RPMI7951 (cell line): ENCODE measurements at regions not wholly inside any gene's neighbourhood (a gene's known extent, or its start where the extent isn't known, plus 50 kb on each side); places are given as distances from the start of the nearest gene placed in this dataset.

Experiments used
- DNase-seq: peaks from one replicate; pipeline ENCODE4 v3.0.0-alpha.2; 2012; ENCODE audit warnings: low read depth

DNA sequence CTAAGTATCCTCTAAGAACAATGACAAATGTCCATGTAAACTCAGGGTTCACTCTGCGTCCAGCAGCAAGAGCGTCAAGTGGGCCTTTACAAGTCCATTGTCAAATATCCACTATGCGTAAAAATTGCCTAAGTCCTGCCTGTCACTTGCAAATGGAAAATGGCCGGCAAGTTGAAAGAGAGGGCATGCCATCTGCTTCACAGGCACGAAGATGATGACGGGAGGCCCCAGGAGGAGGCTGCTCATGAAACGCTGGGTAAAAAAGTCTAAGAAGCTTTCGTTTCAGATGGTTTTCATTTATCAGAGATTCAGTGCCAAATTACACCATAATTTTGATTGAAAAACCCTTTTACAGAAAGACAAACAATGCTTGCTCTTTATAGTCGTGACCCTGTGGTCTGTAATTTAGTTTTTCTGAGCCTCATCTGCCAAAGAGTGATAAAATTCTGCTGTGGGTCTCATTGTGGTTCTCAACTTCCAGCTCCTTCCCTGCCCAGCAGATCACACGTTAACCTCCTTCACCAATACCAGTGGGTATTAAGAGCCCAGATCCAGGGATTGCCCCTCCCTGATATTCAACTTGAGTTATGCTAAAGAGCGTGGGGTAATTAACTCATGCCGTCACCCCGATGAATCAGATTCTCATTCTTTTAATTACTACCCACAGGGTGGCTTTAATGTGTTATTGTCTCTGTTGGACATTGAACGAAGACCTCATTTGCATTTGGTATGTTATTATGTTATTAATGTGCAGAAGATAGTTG is 160.2 kb upstream of the ALKAL2 start:
- no peak for DNase-seq

DNA sequence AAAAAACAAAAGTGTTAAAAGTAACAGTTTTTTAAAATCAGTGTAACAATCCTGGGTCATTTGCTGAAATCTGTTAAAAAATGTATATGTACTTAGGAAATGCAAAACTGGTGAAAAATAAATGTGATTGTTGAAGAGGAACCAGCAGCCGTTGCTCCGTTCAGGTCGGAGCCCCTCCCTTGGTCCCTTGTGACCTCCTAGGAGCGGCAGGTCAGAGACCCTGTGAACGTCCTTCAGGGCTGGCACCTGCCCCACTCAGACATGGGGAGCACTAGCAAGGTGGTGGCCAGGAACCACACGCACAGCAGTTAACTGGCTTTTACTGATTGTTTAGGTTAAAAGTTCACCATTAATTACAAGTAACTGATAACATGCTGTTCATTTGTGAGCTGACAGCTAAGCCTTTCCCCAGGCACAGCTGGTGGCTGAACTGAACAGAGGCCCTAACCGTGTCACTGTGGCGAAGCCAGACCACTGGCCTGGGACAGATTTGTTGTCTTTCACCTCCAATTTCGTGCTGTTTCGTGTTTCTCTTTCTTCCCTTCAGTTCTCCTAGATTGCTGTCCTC is 159.2 kb upstream of the ALKAL2 start:
- DNase-seq, result no peak

- DNase-seq, result no peak
Measured at GRCh38 chr2:446303-446874, 158.5 kb upstream of the ALKAL2 start.

DNA sequence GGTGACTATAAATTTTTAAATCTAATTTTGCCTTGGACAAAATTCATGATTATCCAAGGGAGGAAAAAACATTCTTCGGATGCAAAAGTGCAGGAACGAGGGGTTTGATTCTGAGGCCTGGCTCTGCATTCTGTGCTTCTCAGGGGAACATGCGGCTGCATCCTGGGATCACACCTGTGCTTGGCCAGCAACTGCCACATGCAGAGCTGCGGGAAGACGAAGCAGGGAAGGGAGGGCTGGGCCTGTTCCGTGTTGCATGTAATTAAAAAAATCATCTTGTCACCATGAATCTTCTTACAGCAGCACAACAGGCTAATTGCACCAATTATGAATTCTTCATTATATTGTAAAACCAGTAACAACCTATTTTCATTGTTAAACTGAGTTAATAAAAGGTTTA is 158.0 kb upstream of the ALKAL2 start:
- no peak for DNase-seq

GRCh38 chr2:444937-445884 is 157.3 kb upstream of the ALKAL2 start:
- DNase-seq, result no peak

- DNase-seq, result no peak
Measured at GRCh38 chr2:443741-444140, 155.8 kb upstream of the ALKAL2 start.

GRCh38 chr2:443216-443615 is 155.3 kb upstream of the ALKAL2 start:
- no peak for DNase-seq

DNA sequence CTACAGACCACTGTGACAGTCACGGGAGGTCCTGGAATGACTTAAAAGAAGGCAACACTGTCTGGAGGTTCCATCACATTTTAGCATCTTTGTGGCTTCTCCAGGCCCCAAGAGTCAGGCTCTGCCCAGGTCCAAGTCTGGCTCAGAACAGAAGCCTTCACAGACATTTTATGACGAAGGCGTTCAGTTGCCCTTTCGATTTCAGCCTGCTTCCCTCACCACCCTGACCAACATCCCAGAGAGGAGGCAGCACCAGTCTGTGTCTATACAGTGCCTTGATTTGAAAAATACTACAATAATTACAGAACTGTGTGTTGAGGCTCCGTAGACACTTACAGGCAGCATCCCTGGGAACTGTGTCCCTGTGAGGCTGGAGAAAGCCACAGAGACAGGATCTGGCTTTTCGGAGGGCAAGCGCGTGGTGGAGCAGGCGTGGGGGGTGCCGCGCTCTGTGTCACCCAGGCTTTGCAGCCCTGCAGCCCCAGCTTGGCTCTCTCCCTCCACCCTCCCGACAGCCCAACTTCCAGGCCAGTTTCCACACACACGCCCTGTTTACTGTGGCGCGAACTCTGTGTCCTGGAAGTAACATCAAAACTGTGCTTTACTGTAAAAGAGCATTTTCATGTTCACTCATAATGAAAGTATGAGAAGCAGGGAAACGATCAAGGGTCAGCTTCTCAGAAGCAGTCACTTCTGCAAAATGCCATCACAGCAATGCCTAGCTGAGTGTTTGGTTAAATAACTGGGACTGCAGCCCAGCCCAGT is 153.5 kb upstream of the ALKAL2 start:
- peak; percentile 16 for DNase-seq

- DNase-seq, result no peak
Measured at GRCh38 chr2:440403-440740, 152.5 kb upstream of the ALKAL2 start.

DNA sequence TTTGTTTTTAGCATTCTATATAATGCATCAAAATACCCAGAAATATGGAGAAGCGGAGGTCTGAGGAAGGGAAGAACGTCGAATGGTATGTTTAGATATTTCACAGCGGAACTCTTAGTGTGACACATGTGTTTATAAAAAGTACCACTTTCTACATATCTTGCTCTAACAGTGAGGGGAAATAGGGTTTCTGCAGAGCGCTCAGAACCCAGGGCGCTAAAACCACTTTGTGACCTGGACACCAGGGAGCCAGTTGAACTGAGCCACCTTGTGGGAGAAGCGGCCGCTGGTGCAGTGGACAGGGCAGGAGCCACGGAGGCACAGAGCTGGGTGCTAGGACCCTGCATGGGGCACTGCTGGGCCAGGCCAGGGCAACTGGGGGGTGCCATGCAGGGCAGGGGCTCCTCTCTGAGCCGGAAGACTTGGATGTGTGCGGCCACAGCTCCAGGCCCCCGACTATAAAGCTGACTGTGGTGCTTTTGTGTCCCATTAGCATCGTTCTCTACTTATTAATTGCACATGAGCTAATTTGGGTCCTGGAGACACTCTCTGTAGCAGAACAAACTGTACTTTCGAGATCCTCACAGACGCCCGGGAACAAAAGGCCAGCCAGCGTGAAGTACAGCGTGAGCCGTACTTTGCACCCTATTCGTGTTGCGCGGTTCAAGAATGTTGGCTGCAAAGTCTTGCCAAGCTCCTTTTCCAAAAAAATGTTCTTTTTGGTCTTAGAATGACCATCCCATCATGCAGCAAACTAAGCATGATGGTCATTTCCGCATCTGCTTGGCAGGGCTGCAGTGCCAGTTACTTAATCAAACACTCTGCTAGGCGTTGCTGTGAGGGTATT is 151.9 kb upstream of the ALKAL2 start:
- no peak for DNase-seq

DNA sequence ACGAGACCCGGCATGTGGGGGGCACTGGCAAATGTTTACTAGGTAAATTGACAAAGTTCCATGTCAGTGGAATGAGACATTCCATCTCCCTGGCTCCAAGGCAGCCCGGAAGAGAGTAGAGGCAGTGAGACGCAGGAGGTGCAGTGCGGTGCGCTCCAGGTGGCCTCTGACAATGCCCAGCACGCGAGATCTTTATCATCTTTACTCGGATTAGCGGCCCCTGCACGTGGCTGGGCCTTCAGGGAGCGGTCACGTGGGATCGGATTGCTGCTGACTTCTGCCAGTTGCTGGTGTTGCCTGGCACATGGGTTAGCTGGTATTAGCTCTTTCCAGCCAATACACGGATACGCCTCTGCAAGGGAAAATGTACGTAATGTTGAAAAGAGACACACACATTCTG is 151.2 kb upstream of the ALKAL2 start:
- DNase-seq, result no peak

DNA sequence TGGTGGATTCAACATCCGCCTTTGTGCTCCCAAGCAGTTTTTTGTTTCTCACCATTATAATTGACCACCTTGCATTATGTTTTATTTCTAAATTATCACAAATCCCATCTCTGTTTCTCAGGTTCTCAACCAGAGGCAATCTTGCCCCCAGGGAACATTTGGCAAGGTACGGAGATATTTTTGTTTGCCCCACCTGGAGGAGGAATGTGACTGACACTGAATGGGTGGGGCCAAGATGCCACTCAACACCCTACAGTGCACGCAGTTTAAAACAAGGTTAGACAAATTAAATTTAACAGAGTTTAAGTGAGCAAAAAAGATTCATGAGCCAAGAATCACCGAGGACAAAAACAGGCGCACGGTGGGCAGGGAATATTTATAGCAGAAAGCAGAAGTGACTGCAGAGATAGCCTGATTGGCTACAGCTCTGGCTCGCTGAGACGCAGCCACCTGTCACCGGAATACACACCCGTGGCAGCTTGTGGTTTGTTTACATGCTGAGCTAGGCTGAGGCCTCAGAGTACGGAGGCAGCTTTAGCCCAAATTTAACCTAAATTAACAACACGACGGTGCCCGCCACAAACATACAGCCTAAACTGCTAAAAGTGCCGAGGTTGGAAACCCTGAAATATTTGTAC is 150.0 kb upstream of the ALKAL2 start:
- DNase-seq, result no peak

DNA sequence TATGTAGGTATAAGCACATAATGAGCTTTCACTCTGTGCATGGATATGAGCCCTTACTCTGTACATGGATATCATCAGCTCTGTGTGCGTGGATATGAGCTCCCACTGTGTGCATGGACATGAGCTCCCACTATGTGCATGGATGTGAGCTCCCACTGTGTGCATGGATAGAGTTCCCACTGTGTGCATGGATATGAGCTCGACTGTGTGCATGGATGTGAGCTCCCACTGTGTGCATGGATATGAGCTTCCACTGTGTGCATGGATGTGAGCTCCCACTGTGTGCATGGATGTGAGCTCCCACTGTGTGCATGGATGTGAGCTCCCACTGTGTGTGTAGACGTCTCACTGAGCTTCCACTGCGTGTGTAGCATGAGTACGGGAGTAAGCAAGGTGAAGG is 149.3 kb upstream of the ALKAL2 start:
- no peak for DNase-seq

DNA sequence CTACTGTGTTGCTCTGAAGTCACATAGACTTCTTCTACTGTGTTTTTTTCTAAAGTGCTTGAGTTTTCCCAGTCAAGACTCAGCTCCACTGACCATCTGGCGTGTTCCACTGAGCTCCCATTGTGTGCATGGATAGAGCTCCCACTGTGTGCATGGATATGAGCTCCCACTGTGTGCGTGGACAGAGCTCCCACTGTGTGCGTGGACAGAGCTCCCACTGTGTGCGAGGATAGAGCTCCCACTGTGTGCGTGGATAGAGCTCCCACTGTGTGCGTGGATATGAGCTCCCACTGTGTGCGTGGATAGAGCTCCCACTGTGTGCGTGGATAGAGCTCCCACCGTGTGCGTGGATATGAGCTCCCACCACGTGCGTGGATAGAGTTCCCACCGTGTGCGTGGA is 148.3 kb upstream of the ALKAL2 start:
- DNase-seq, result no peak

DNA sequence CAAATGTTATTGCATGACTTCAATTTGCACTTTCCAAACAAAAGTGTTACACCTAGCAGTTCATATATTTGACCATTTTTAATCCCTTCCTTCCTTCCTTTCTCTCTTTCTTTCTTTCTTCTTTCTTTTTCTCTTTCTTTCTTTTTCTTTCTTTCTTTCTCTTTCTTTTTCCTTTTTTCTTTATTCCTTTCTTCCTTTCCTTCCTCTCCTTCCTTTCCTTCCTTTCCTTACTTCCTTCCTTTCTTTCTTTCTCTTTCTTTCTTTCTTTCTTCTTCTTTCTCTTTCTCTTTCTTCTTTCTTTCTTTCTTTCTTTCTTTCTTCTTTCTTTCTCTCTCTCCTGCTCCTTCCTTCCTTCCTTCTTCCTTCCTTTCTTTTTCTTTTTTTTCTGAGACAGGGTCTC is 146.7 kb upstream of the ALKAL2 start:
- no peak for DNase-seq

DNA sequence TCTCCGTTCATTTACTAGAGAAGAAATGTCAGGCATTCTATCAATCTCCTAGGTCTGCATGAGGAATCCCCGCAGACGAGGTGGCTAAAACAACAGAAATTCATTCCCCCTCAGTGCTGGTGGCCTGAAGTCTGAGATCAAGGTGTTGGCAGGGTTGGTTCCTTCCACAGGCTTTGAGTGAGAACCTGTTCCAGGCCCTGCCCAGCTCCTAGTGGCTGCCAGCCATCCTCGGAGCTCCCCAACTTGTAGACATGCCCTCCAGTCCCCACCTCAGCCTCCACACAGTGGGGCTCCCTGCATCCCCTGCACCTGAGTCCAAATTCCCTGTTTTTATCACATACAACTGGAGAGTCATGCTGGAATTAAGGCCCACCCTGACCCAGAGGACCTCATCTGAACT is 145.3 kb upstream of the ALKAL2 start:
- no peak for DNase-seq

GRCh38 chr2:430291-431040 is 142.6 kb upstream of the ALKAL2 start:
- no peak for DNase-seq

DNA sequence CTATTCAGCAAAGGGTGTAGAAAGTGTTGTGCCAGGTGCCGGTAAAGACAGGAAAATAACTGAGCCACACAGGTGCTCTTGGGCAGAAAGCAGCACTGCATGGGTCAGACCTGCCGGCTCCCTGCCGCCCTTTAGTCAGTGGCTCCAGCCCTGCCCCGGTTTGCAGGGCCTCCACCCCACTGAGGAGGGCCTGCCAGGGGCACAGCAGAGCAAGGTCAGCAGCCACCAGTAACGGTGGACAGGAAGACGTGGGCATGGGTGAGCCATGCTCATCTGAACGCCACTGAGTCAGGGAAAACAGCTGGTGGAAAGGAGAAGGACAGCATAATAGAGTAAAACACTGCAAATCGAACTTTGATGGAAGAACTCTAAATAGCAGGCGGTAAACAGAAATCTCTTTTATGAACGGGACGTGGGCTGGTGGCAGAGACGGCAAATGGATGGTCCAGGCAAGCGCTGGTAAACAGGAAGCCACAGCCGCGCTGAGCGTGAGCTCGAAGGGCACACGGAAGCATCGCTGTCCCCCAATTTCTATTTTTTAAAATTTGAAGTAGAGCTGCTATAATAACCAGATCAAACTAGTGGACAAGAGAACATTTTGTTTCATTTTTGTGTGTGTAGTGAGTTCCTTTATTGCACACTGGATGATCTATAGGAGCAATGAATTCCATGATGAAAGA is 141.8 kb upstream of the ALKAL2 start:
- no peak for DNase-seq

DNA sequence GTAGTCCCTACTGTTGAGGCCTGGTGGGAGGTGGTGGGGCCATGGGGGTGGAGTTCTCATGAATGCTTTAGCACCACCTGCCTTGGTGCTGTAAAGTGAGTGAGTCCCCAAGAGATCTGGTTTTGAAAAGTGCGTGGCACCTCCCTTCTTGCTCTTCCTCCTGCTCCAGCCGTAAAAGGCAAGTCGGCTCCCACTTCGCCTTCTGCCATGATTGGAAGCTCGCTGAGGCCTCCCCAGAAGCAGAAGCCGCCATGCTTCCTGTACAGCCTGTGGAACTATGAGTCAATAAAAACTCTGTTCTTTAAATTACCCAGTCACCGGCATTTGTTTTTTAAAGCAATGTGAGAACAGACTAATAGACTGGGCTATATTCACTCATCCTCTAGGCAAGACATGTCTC is 141.3 kb upstream of the ALKAL2 start:
- no peak for DNase-seq
